ENCODE measurements at regions not wholly inside any gene's neighbourhood (a gene's known extent, or its start where the extent isn't known, plus 50 kb on each side); places are given as distances from the start of the nearest gene placed in this dataset.

DNA sequence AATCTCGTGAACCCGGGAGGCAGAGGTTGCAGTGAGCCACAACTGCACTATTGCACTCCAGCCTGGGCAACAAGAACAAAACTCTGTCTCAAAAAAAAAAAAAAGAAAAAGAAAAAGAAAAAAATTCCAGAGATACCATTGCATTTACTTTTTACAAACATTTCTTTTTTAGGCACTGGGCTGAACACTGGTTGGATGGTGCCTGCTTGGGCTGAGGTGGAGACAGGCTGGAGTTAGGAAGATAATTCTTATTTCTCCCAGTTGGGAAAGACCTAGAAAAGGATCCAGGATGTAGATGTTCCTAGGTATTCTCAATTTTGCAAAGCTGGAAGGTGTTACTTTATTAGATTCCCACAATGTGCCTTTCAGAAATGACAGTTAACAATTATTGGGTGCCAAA lies 49.9 kb upstream of the JMY start (continued):
- no peak for TF ChIP-seq ZNF239 (tag by site-specific recombination; IDR thresholded peaks at IDR 0.05)
- TF ChIP-seq MYNN (tag by site-specific recombination; IDR thresholded peaks at IDR 0.05; ENCODE audit: borderline replicate concordance) = no peak
